H9 (cell line): ENCODE measurements at regions not wholly inside any gene's neighbourhood (a gene's known extent, or its start where the extent isn't known, plus 50 kb on each side); places are given as distances from the start of the nearest gene placed in this dataset.

Experiments used
- DNase-seq: peaks from one replicate; pipeline ENCODE4 v3.0.0-alpha.2; 2017
- H2AFZ ChIP-seq: one replicate; pipeline ENCODE4 v1.6.1; 2013; ENCODE audit warnings: mild to moderate bottlenecking, low read length, control low read depth, moderate library complexity
- H2AK5ac ChIP-seq: 2 replicates; pipeline ENCODE4 v1.6.1; 2013; ENCODE audit warnings: low read length, control low read depth, mixed read lengths; ENCODE audit not compliant: insufficient read length
- H2BK120ac ChIP-seq: one replicate; pipeline ENCODE4 v1.6.1; 2013; ENCODE audit warnings: low read depth, mild to moderate bottlenecking, low read length, control low read depth, inconsistent platforms; ENCODE audit not compliant: poor library complexity, severe bottlenecking
- H2BK12ac ChIP-seq: 2 replicates; pipeline ENCODE4 v1.6.1; 2013; ENCODE audit warnings: low read length, control low read depth, mixed read lengths, low read depth; ENCODE audit not compliant: insufficient read length
- H2BK15ac ChIP-seq: 2 replicates; pipeline ENCODE4 v1.6.1; 2013; ENCODE audit warnings: low read depth, low read length, control low read depth
- H2BK20ac ChIP-seq: one replicate; pipeline ENCODE4 v1.6.1; 2013; ENCODE audit warnings: low read depth, mild to moderate bottlenecking, low read length, control low read depth, inconsistent platforms; ENCODE audit not compliant: poor library complexity, severe bottlenecking
- H2BK5ac ChIP-seq: 2 replicates; pipeline ENCODE4 v1.6.1; 2013; ENCODE audit warnings: low read length, control low read depth, mixed read lengths; ENCODE audit not compliant: insufficient read length
- H3K14ac ChIP-seq: 2 replicates; pipeline ENCODE4 v1.6.1; 2013; ENCODE audit warnings: low read length, control low read depth; ENCODE audit not compliant: insufficient read depth
- H3K18ac ChIP-seq: 2 replicates; pipeline ENCODE4 v1.6.1; 2013; ENCODE audit warnings: low read depth, mild to moderate bottlenecking, mixed read lengths, low read length, control low read depth; ENCODE audit not compliant: insufficient read length
- H3K23ac ChIP-seq: 2 replicates; pipeline ENCODE4 v1.6.1; 2013; ENCODE audit warnings: low read length, control low read depth, mixed read lengths, low read depth; ENCODE audit not compliant: insufficient read length
- H3K23me2 ChIP-seq: 2 replicates; pipeline ENCODE4 v1.6.1; 2013; ENCODE audit warnings: low read depth, mild to moderate bottlenecking, mixed read lengths, low read length, control low read depth; ENCODE audit not compliant: insufficient read length, poor library complexity, severe bottlenecking
- H3K27ac ChIP-seq: 2 replicates; pipeline ENCODE4 v1.5.1; 2013; ENCODE audit warnings: low read length, control low read depth, mixed read lengths, low read depth; ENCODE audit not compliant: insufficient read length
- H3K27me3 ChIP-seq: 2 replicates; pipeline ENCODE4 v1.6.1; 2013; ENCODE audit warnings: low read length, control low read depth, inconsistent platforms; ENCODE audit not compliant: insufficient read depth
- H3K4ac ChIP-seq: 2 replicates; pipeline ENCODE4 v1.6.1; 2013; ENCODE audit warnings: low read depth, mild to moderate bottlenecking, control low read depth, inconsistent platforms, low read length, moderate library complexity
- H3K4me1 ChIP-seq: 2 replicates; pipeline ENCODE4 v1.6.1; 2013; ENCODE audit warnings: low read length, control low read depth, inconsistent platforms; ENCODE audit not compliant: insufficient read depth
- H3K4me2 ChIP-seq: 2 replicates; pipeline ENCODE4 v1.6.1; 2013; ENCODE audit warnings: low read length, control low read depth, mixed read lengths; ENCODE audit not compliant: insufficient read length, insufficient read depth
- H3K56ac ChIP-seq: 2 replicates; pipeline ENCODE4 v1.6.1; 2013; ENCODE audit warnings: low read depth, mild to moderate bottlenecking, mixed read lengths, low read length, control low read depth; ENCODE audit not compliant: insufficient read length
- H3K79me1 ChIP-seq: 2 replicates; pipeline ENCODE4 v1.6.1; 2013; ENCODE audit warnings: low read depth, mild to moderate bottlenecking, moderate library complexity, low read length, control low read depth, inconsistent platforms; ENCODE audit not compliant: insufficient read depth, poor library complexity, severe bottlenecking
- H3K79me2 ChIP-seq: 2 replicates; pipeline ENCODE4 v1.6.1; 2013; ENCODE audit warnings: low read length, control low read depth, inconsistent platforms; ENCODE audit not compliant: insufficient read depth
- H3K9ac ChIP-seq: 2 replicates; pipeline ENCODE4 v1.6.1; 2013; ENCODE audit warnings: low read length, control low read depth, mixed read lengths; ENCODE audit not compliant: insufficient read length; ENCODE audit errors: extremely low read depth
- H3K9me3 ChIP-seq: one replicate; pipeline ENCODE4 v1.6.1; 2013; ENCODE audit warnings: low read depth, low read length, inconsistent platforms; ENCODE audit not compliant: control insufficient read depth
- H3T11ph ChIP-seq: one replicate; pipeline ENCODE4 v1.6.1; 2013; ENCODE audit warnings: mild to moderate bottlenecking, low read length, control low read depth, inconsistent platforms
- H4K20me1 ChIP-seq: one replicate; pipeline ENCODE4 v1.6.1; 2013; ENCODE audit not compliant: control insufficient read depth, insufficient read length, insufficient read depth
- H4K5ac ChIP-seq: 2 replicates; pipeline ENCODE4 v1.6.1; 2013; ENCODE audit warnings: low read depth, mild to moderate bottlenecking, mixed read lengths, low read length, control low read depth; ENCODE audit not compliant: insufficient read length
- H4K8ac ChIP-seq: replicated peaks from 2 replicates; pipeline ENCODE4 v1.6.1; 2013; ENCODE audit warnings: low read length, control low read depth, mixed read lengths, low read depth; ENCODE audit not compliant: insufficient read length
- H4K91ac ChIP-seq: 2 replicates; pipeline ENCODE4 v1.6.1; 2013; ENCODE audit warnings: low read depth, mild to moderate bottlenecking, moderate library complexity, mixed read lengths, low read length, control low read depth; ENCODE audit not compliant: insufficient read length
- H3K27ac Mint-ChIP-seq, 3 experiments: 2 replicates in 2 of 3; 3 replicates in 1 of 3; pipeline ENCODE4 v1.8.0; 2020 to 2021; ENCODE audit warnings: mixed read lengths in 3 of 3, mild to moderate bottlenecking in 1 of 3, moderate library complexity in 1 of 3
- H3K27me3 Mint-ChIP-seq: 2 replicates; pipeline ENCODE4 v1.8.0; 2021; ENCODE audit warnings: low read depth, mild to moderate bottlenecking, moderate library complexity, mixed read lengths
- H3K36me3 Mint-ChIP-seq, 3 experiments: 2 replicates in 2 of 3; 3 replicates in 1 of 3; pipeline ENCODE4 v1.8.0; 2020 to 2021; ENCODE audit warnings: low read depth in 3 of 3, mixed read lengths in 3 of 3; ENCODE audit not compliant: insufficient read depth in 1 of 3
- H3K4me1 Mint-ChIP-seq, 2 experiments: 2 replicates each; pipeline ENCODE4 v1.8.0; 2020; ENCODE audit warnings: mixed read lengths in 2 of 2
- H3K4me3 Mint-ChIP-seq, 2 experiments: 2 replicates in 1 of 2; 3 replicates in 1 of 2; pipeline ENCODE4 v1.8.0; 2020 to 2021; ENCODE audit warnings: mild to moderate bottlenecking in 2 of 2, mixed read lengths in 2 of 2, moderate library complexity in 1 of 2
- H3K9me3 Mint-ChIP-seq, 2 experiments: 2 replicates in 1 of 2; 3 replicates in 1 of 2; pipeline ENCODE4 v1.8.0; 2020; ENCODE audit warnings: mild to moderate bottlenecking in 2 of 2, mixed read lengths in 2 of 2, moderate library complexity in 1 of 2
- CTCF ChIP-seq: fragments of 200-600 bp; sonication (generic); conservative IDR thresholded peaks from 3 replicates; pipeline ENCODE4 v1.8.0; 2021; ENCODE audit warnings: antibody characterized with exemption, mild to moderate bottlenecking
- WGBS: extraction: QIAGEN DNeasy Blood & Tissue Kit; methylation state at CpG from one replicate; pipeline ENCODE4 v1.1.7; 2013; ENCODE audit warnings: missing lambda C conversion rate, low lambda C conversion rate, mixed read lengths; ENCODE audit not compliant: insufficient read length; ENCODE audit errors: extremely low coverage; 5-methylcytosine and 5-hydroxymethylcytosine counted together

- no peak overlapping the region for H2BK20ac ChIP-seq
- H3K9ac ChIP-seq: no peak overlapping the region
- H2BK120ac ChIP-seq: no peak overlapping the region
- no peak overlapping the region for H3K18ac ChIP-seq
- H2BK15ac ChIP-seq: no peak overlapping the region
- H3K4me1 ChIP-seq: no peaks in the 10 kb centered on the region
- H3K9me3 ChIP-seq: no peaks in the 10 kb centered on the region
- no peak overlapping the region for H3K27ac Mint-ChIP-seq
- no peaks in the 10 kb centered on the region for H3K4me1 Mint-ChIP-seq
- no peak overlapping the region for H4K5ac ChIP-seq
- H3K9me3 Mint-ChIP-seq: no peaks in the 10 kb centered on the region; a peak in 1 of 5 replicates
- H2BK5ac ChIP-seq: no peak overlapping the region
- H3K23ac ChIP-seq: no peak overlapping the region
- no peak overlapping the region for H3K14ac ChIP-seq
- no peaks in the 10 kb centered on the region for H3K36me3 Mint-ChIP-seq
- H3T11ph ChIP-seq: no peak overlapping the region
- no CpG with 5 or more reads among the region's 9 CpGs for WGBS
- H4K20me1 ChIP-seq: no peaks in the 10 kb centered on the region
- no peak for DNase-seq
- no peak overlapping the region for H2AFZ ChIP-seq
- no peaks in the 10 kb centered on the region for H3K79me2 ChIP-seq
- no peak overlapping the region for H3K4me2 ChIP-seq
- no peaks in the 10 kb centered on the region for H3K79me1 ChIP-seq
- H3K23me2 ChIP-seq: no peaks in the 10 kb centered on the region
- no peak overlapping the region for H2BK12ac ChIP-seq
- H3K4me3 Mint-ChIP-seq: no peak overlapping the region
- H3K4ac ChIP-seq: no peak overlapping the region
- H4K91ac ChIP-seq: no peak overlapping the region
- H3K27me3 ChIP-seq: no peaks in the 10 kb centered on the region
- H4K8ac ChIP-seq: no peak overlapping the region
- no peak overlapping the region for H3K56ac ChIP-seq
- no peak overlapping the region for H3K27ac ChIP-seq
- H3K27me3 Mint-ChIP-seq: no peaks in the 10 kb centered on the region
- TF ChIP-seq CTCF: no peak
- no peak overlapping the region for H2AK5ac ChIP-seq
Observed at GRCh38 chr4:38204339-38205035, 244.3 kb downstream of the PTTG2 start.
